ENCODE measurements at regions not wholly inside any gene's neighbourhood (a gene's known extent, or its start where the extent isn't known, plus 50 kb on each side); places are given as distances from the start of the nearest gene placed in this dataset.

DNA sequence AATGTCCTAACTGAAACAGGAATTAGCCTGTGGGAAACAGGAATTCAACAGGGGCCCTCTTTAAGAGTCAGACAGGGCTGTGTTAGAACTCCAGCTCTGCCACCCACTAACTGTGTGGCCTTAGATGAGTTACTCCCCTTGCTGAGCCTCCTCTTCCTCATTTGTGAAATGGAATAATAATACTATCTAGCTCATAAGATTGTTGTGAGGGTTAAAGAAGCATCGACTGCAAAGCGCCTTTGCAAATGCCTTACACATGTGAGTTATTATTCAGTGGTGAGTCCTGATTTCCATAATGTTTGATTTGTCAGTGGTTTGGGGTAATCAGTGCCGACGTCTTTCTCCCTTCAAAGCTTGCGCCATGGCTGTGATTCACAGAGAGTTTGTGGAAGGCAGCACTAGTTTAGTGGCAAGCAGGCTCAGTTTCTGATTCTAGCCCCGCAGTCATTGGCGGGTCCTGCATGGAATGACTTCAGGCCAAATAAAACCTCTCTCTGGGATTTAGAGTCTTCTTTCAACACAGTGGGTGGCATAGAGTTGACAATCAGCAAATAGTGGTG, 388.5 kb downstream of the PLPP3 start:
- H3K27ac Mint-ChIP-seq = no peak overlapping the region
- H3K27me3 Mint-ChIP-seq (ENCODE audit: low read depth) = no peaks in the 10 kb centered on the region

DNA sequence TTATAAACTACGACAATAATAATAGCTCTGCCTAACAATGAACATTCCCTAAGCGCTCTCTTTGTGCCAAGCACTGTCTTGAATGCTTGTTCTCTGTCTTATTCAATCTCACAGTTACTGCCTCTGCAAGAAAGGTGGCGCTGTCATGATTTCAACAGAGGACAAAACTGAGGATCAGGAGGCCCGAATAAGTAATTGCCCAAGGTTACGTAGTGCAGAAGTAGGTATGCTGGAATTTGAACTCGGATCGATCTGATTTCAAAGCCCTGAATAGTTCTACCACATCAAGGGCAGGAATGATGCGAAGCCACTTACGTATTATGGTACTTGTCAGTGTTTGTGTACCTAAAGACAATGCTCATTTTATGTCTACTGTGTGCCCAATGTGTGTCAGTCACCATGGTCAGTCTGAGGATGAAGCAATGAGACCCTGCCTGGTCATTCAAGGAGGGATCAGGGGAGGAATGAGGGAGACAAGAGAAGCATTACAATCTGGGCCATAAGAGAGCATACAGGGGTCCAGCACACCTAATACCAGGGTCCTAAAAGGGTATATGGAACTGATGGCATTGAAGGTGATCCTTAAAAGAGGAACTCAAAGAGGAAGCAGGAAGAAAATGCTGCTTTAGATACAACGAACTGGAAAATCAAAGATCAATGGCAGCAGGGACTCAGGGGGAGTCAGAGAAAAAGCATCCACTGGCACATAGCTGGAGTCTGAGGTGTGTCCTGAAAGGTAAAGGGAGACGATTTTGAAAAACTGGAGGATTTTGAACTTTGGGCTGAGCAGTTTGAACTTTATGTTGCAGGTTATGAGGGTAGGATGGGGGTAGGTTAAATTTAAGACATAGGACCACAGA, 389.2 kb downstream of the PLPP3 start:
- H3K36me3 Mint-ChIP-seq = no peaks in the 10 kb centered on the region
- POLR2A ChIA-PET = no interaction called here
- TF ChIP-seq GABPB1 (CRISPR knock-in tag; IDR thresholded peaks at IDR 0.05) (peak; percentile 90), SOX15 (CRISPR knock-in tag; IDR thresholded peaks at IDR 0.05) (no peak)
- TF ChIP-seq, protein P1, sequence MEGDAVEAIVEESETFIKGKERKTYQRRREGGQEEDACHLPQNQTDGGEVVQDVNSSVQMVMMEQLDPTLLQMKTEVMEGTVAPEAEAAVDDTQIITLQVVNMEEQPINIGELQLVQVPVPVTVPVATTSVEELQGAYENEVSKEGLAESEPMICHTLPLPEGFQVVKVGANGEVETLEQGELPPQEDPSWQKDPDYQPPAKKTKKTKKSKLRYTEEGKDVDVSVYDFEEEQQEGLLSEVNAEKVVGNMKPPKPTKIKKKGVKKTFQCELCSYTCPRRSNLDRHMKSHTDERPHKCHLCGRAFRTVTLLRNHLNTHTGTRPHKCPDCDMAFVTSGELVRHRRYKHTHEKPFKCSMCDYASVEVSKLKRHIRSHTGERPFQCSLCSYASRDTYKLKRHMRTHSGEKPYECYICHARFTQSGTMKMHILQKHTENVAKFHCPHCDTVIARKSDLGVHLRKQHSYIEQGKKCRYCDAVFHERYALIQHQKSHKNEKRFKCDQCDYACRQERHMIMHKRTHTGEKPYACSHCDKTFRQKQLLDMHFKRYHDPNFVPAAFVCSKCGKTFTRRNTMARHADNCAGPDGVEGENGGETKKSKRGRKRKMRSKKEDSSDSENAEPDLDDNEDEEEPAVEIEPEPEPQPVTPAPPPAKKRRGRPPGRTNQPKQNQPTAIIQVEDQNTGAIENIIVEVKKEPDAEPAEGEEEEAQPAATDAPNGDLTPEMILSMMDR (IDR thresholded peaks at IDR 0.05) = peak; percentile 29; the same call in 1 of the 2 replicates
- peaks cover 40% of the 10 kb centered on the region for H3K4me1 Mint-ChIP-seq
- CTCF ChIA-PET = interaction anchor here (0.6 to 2.7 kb wide), 9 partner anchors 10 to 852 kb away, joined by 3 to 13 read pairs (median 3); no protein-coding TSS in a partner anchor
- no peaks in the 10 kb centered on the region for H3K9me3 Mint-ChIP-seq
- peak; percentile 39 for DNase-seq (ENCODE audit: low spot score)
- H3K4me3 Mint-ChIP-seq = no peak overlapping the region
- no peaks in the 10 kb centered on the region for H3K27me3 Mint-ChIP-seq (ENCODE audit: low read depth)
- ATAC-seq = peak; percentile 83
- no peak overlapping the region for H3K27ac Mint-ChIP-seq

More for the DNA sequence above, 388.5 kb downstream of the PLPP3 start:
- Mint-ChIP-seq H3K4me3 (no peak overlapping the region), H3K9me3 (peaks cover 5% of the 10 kb centered on the region), H3K36me3 (no peaks in the 10 kb centered on the region), H3K4me1 (peaks cover 34% of the 10 kb centered on the region)
- DNase-seq (ENCODE audit: low spot score) (no peak), ATAC-seq (no peak)
- ChIA-PET POLR2A (no interaction called here), CTCF (interaction anchor here (1.4 kb wide), 1 partner anchor 853 kb away, joined by 3 read pairs; no protein-coding TSS in a partner anchor)
- TF ChIP-seq, protein P2, sequence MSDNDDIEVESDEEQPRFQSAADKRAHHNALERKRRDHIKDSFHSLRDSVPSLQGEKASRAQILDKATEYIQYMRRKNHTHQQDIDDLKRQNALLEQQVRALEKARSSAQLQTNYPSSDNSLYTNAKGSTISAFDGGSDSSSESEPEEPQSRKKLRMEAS (CRISPR knock-in tag; IDR thresholded peaks at IDR 0.05) = no peak
- TF ChIP-seq ZNF416 (CRISPR knock-in tag; IDR thresholded peaks at IDR 0.05) (no peak), ZNF671 (CRISPR knock-in tag; IDR thresholded peaks at IDR 0.05) (no peak), NR2C2 (CRISPR knock-in tag; IDR thresholded peaks at IDR 0.05) (no peak), ZNF396 (CRISPR knock-in tag; IDR thresholded peaks at IDR 0.05; ENCODE audit: borderline replicate concordance) (no peak), FOXP1 (CRISPR knock-in tag; IDR thresholded peaks at IDR 0.05; ENCODE audit: borderline replicate concordance) (no peak), TEAD1 (CRISPR knock-in tag; IDR thresholded peaks at IDR 0.05) (no peak), ZBTB21 (CRISPR knock-in tag; IDR thresholded peaks at IDR 0.05; ENCODE audit: borderline replicate concordance) (no peak)
- TF ChIP-seq, protein P3, sequence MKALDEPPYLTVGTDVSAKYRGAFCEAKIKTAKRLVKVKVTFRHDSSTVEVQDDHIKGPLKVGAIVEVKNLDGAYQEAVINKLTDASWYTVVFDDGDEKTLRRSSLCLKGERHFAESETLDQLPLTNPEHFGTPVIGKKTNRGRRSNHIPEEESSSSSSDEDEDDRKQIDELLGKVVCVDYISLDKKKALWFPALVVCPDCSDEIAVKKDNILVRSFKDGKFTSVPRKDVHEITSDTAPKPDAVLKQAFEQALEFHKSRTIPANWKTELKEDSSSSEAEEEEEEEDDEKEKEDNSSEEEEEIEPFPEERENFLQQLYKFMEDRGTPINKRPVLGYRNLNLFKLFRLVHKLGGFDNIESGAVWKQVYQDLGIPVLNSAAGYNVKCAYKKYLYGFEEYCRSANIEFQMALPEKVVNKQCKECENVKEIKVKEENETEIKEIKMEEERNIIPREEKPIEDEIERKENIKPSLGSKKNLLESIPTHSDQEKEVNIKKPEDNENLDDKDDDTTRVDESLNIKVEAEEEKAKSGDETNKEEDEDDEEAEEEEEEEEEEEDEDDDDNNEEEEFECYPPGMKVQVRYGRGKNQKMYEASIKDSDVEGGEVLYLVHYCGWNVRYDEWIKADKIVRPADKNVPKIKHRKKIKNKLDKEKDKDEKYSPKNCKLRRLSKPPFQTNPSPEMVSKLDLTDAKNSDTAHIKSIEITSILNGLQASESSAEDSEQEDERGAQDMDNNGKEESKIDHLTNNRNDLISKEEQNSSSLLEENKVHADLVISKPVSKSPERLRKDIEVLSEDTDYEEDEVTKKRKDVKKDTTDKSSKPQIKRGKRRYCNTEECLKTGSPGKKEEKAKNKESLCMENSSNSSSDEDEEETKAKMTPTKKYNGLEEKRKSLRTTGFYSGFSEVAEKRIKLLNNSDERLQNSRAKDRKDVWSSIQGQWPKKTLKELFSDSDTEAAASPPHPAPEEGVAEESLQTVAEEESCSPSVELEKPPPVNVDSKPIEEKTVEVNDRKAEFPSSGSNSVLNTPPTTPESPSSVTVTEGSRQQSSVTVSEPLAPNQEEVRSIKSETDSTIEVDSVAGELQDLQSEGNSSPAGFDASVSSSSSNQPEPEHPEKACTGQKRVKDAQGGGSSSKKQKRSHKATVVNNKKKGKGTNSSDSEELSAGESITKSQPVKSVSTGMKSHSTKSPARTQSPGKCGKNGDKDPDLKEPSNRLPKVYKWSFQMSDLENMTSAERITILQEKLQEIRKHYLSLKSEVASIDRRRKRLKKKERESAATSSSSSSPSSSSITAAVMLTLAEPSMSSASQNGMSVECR (CRISPR knock-in tag; IDR thresholded peaks at IDR 0.05; ENCODE audit: borderline replicate concordance) = no peak
- TF ChIP-seq, protein P4, sequence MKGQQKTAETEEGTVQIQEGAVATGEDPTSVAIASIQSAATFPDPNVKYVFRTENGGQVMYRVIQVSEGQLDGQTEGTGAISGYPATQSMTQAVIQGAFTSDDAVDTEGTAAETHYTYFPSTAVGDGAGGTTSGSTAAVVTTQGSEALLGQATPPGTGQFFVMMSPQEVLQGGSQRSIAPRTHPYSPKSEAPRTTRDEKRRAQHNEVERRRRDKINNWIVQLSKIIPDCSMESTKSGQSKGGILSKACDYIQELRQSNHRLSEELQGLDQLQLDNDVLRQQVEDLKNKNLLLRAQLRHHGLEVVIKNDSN (CRISPR knock-in tag; IDR thresholded peaks at IDR 0.05) = no peak

DNA sequence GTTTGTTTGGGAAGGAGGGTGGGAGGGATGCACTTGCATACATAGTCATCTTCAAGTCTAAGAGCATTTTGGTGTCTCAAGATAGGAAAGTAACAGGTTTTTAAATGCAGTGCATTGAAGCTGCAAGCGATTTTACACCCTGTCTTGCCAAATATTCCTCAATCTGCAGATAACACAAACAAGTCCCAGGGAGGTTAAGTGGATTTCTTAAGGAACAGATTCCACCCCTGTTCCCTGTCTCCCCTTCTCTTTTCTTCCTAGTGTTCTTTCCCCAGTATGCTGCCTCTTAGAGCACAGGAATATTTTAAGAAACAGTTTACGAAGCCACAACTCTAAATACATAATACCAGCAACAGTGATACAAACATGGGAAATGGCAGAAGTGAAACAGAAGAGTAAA, 389.9 kb downstream of the PLPP3 start:
- H3K4me1 Mint-ChIP-seq = peaks cover 40% of the 10 kb centered on the region
- no peak for TF ChIP-seq GRHL2 (CRISPR knock-in tag; IDR thresholded peaks at IDR 0.05; ENCODE audit: insufficient replicate concordance, severe bottlenecking)
- TF ChIP-seq, protein P5, sequence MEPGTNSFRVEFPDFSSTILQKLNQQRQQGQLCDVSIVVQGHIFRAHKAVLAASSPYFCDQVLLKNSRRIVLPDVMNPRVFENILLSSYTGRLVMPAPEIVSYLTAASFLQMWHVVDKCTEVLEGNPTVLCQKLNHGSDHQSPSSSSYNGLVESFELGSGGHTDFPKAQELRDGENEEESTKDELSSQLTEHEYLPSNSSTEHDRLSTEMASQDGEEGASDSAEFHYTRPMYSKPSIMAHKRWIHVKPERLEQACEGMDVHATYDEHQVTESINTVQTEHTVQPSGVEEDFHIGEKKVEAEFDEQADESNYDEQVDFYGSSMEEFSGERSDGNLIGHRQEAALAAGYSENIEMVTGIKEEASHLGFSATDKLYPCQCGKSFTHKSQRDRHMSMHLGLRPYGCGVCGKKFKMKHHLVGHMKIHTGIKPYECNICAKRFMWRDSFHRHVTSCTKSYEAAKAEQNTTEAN (CRISPR knock-in tag; IDR thresholded peaks at IDR 0.05) = no peak
- no peak for TF ChIP-seq MXD4 (CRISPR knock-in tag; IDR thresholded peaks at IDR 0.05; ENCODE audit: borderline replicate concordance)
- TF ChIP-seq GTF2I (CRISPR knock-in tag; conservative IDR thresholded peaks at IDR 0.05) = no peak
- TF ChIP-seq ZNF263 (CRISPR knock-in tag; IDR thresholded peaks at IDR 0.05; ENCODE audit: low read depth) = no peak
- TF ChIP-seq, protein P6, sequence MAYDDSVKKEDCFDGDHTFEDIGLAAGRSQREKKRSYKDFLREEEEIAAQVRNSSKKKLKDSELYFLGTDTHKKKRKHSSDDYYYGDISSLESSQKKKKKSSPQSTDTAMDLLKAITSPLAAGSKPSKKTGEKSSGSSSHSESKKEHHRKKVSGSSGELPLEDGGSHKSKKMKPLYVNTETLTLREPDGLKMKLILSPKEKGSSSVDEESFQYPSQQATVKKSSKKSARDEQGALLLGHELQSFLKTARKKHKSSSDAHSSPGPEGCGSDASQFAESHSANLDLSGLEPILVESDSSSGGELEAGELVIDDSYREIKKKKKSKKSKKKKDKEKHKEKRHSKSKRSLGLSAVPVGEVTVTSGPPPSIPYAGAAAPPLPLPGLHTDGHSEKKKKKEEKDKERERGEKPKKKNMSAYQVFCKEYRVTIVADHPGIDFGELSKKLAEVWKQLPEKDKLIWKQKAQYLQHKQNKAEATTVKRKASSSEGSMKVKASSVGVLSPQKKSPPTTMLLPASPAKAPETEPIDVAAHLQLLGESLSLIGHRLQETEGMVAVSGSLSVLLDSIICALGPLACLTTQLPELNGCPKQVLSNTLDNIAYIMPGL (CRISPR knock-in tag; IDR thresholded peaks at IDR 0.05) = no peak

More for the DNA sequence above, 389.9 kb downstream of the PLPP3 start:
- Mint-ChIP-seq H3K4me3 (no peak overlapping the region), H3K9me3 (no peaks in the 10 kb centered on the region), H3K27ac (peak overlapping the region; percentile 10; the same call in 1 of the 2 replicates), H3K36me3 (no peaks in the 10 kb centered on the region), H3K27me3 (ENCODE audit: low read depth) (no peaks in the 10 kb centered on the region)
- POLR2A ChIA-PET = no interaction called here
- ATAC-seq = no peak
- DNase-seq (ENCODE audit: low spot score) = no peak
- CTCF ChIA-PET = interaction anchor here (0.6 to 2.7 kb wide), 8 partner anchors 10 to 395 kb away, joined by 3 to 13 read pairs (median 4); no protein-coding TSS in a partner anchor
